Lower leg skin (tissue), 3 donors: ENCODE measurements at regions not wholly inside any gene's neighbourhood (a gene's known extent, or its start where the extent isn't known, plus 50 kb on each side); places are given as distances from the start of the nearest gene placed in this dataset.

ENCODE experiments used
- CTCF ChIP-seq, 3 donors: fragments of 450-650 bp; IDR thresholded peaks; one replicate each; pipeline ENCODE4 v1.5.1; 2016; ENCODE audit warnings: antibody characterized with exemption in 3 of 3, mild to moderate bottlenecking in 3 of 3, moderate library complexity in 2 of 3
- POLR2A ChIP-seq, 2 donors: fragments of 450-650 bp; IDR thresholded peaks; one replicate each; pipeline ENCODE4 v1.6.1; 2016 to 2017; ENCODE audit warnings: antibody characterized with exemption in 2 of 2, mild to moderate bottlenecking in 1 of 2, moderate library complexity in 1 of 2

DNA sequence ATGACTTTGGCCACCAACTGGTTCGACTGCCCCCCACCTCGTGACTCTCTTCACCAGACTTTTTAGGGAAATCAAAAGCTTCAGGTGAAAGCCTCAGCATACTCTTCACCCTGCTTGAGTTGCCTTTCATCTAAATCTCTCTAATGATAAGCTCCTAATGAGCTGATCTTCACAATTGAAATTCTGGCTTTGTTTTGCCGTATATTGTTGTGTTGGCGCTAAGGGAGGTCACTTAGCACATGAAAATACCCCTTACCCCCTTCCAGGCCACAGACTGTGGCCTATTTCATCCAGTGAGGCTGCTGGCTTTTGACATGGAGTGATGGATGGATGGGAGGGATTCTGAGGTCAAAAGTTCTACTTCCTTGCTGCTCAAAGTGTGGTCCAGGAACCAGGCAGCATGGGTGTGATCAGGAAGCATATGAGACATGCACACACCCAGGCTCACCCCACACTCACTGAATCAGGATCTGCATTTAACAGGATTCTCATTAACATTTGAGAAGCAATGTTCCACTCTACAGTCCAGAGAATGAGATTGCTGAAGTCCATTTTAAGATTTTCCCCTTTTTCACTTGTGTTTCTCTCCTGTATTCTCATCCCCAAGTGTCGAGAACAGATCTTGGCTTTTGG, 131.4 kb downstream of the DACT1 start:
- TF ChIP-seq CTCF (IDR thresholded peaks at IDR 0.05), result no peak
- TF ChIP-seq POLR2A (IDR thresholded peaks at IDR 0.05), result no peak
